AG20443 (cell line): ENCODE measurements at regions not wholly inside any gene's neighbourhood (a gene's known extent, or its start where the extent isn't known, plus 50 kb on each side); places are given as distances from the start of the nearest gene placed in this dataset.

Experiments
- DNase-seq: peaks from one replicate; pipeline ENCODE4 v3.0.0; 2012; ENCODE audit warnings: low spot score, mixed read lengths

GRCh38 chr1:36643371-36644270 is 160.9 kb upstream of the CSF3R start:
- DNase-seq, result no peak

- DNase-seq, result no peak
These were observed 160.1 kb upstream of the CSF3R start for GRCh38 chr1:36642802-36643201.

GRCh38 chr1:36641776-36642175 is 159.1 kb upstream of the CSF3R start:
- DNase-seq, result no peak

GRCh38 chr1:36639461-36639860 is 156.7 kb upstream of the CSF3R start:
- no peak for DNase-seq

GRCh38 chr1:36638268-36638667 is 155.6 kb upstream of the CSF3R start:
- peak; percentile 25 for DNase-seq

- DNase-seq, result no peak
These were observed 153.5 kb upstream of the CSF3R start for GRCh38 chr1:36636206-36636605.

GRCh38 chr1:36635284-36635683 is 152.6 kb upstream of the CSF3R start:
- no peak for DNase-seq

- DNase-seq, result no peak
These were observed 146.1 kb upstream of the CSF3R start for GRCh38 chr1:36628804-36629203.

GRCh38 chr1:36626435-36626834 is 143.7 kb upstream of the CSF3R start:
- DNase-seq, result no peak

- no peak for DNase-seq
These were observed 143.2 kb upstream of the CSF3R start for GRCh38 chr1:36625935-36626310.

GRCh38 chr1:36625253-36625934 is 142.7 kb upstream of the CSF3R start:
- no peak for DNase-seq

GRCh38 chr1:36624466-36624865 is 141.8 kb upstream of the CSF3R start:
- no peak for DNase-seq

- no peak for DNase-seq
These were observed 140.3 kb upstream of the CSF3R start for GRCh38 chr1:36622741-36623648.

GRCh38 chr1:36621531-36621930 is 138.8 kb upstream of the CSF3R start:
- no peak for DNase-seq

GRCh38 chr1:36620142-36620541 is 137.4 kb upstream of the CSF3R start:
- DNase-seq, result no peak

- no peak for DNase-seq
These were observed 132.3 kb upstream of the CSF3R start for GRCh38 chr1:36614991-36615390.

- no peak for DNase-seq
These were observed 131.9 kb upstream of the CSF3R start for GRCh38 chr1:36614571-36614970.

- DNase-seq, result no peak
These were observed 131.0 kb upstream of the CSF3R start for GRCh38 chr1:36613721-36614120.

- no peak for DNase-seq
These were observed 130.2 kb upstream of the CSF3R start for GRCh38 chr1:36612881-36613280.

- DNase-seq, result no peak
These were observed 129.4 kb upstream of the CSF3R start for GRCh38 chr1:36612121-36612520.

GRCh38 chr1:36609241-36610027 is 126.7 kb upstream of the CSF3R start:
- peak; percentile 71 for DNase-seq

- no peak for DNase-seq
These were observed 125.6 kb upstream of the CSF3R start for GRCh38 chr1:36608272-36608671.
